GM21737 (cell line): ENCODE measurements at regions not wholly inside any gene's neighbourhood (a gene's known extent, or its start where the extent isn't known, plus 50 kb on each side); places are given as distances from the start of the nearest gene placed in this dataset.
"Not testable (repeated sequence)": the region's sequence is repeated elsewhere in the genome, so short reads cannot be mapped to it uniquely, and the experiment has no call there.

Source experiments
- ATAC-seq: cut with Tn5 transposase; IDR thresholded peaks from one replicate; pipeline ENCODE4 v1.9.1; 2021; ENCODE audit warnings: mild to moderate bottlenecking, moderate library complexity; ENCODE audit not compliant: unreplicated experiment

GRCh38 chr4:38503689-38504395 is 160.2 kb upstream of the KLF3 start:
- ATAC-seq, result peak; percentile 82

GRCh38 chr4:38504396-38504715 is 159.6 kb upstream of the KLF3 start:
- ATAC-seq, result no peak

GRCh38 chr4:38509551-38509950 is 154.4 kb upstream of the KLF3 start:
- ATAC-seq, result peak; percentile 54

- ATAC-seq, result no peak
These were observed 153.8 kb upstream of the KLF3 start for GRCh38 chr4:38510201-38510600.

GRCh38 chr4:38511702-38512101 is 152.3 kb upstream of the KLF3 start:
- ATAC-seq, result no peak

GRCh38 chr4:38512840-38513239 is 151.2 kb upstream of the KLF3 start:
- no peak for ATAC-seq

GRCh38 chr4:38514465-38515146 is 149.4 kb upstream of the KLF3 start:
- no peak for ATAC-seq

- no peak for ATAC-seq
These were observed 147.8 kb upstream of the KLF3 start for GRCh38 chr4:38516190-38516589.

- ATAC-seq, result no peak
These were observed 144.3 kb upstream of the KLF3 start for GRCh38 chr4:38519666-38520065.

GRCh38 chr4:38523054-38523453 is 140.9 kb upstream of the KLF3 start:
- no peak for ATAC-seq

- peak; percentile 92 for ATAC-seq
These were observed 140.2 kb upstream of the KLF3 start for GRCh38 chr4:38523524-38524448.

- ATAC-seq, result no peak
These were observed 137.6 kb upstream of the KLF3 start for GRCh38 chr4:38526412-38526811.

- peak; percentile 63 for ATAC-seq
These were observed 134.5 kb upstream of the KLF3 start for GRCh38 chr4:38529189-38530115.

GRCh38 chr4:38530486-38530885 is 133.5 kb upstream of the KLF3 start:
- no peak for ATAC-seq

GRCh38 chr4:38531141-38531727 is 132.8 kb upstream of the KLF3 start:
- no peak for ATAC-seq

- ATAC-seq, result no peak
These were observed 131.0 kb upstream of the KLF3 start for GRCh38 chr4:38532908-38533499.

- ATAC-seq, result no peak
These were observed 129.5 kb upstream of the KLF3 start for GRCh38 chr4:38534344-38535045.

GRCh38 chr4:38535071-38535470 is 128.9 kb upstream of the KLF3 start:
- ATAC-seq, result not testable (repeated sequence)

GRCh38 chr4:38535717-38536116 is 128.3 kb upstream of the KLF3 start:
- no peak for ATAC-seq
